ENCODE measurements at regions not wholly inside any gene's neighbourhood (a gene's known extent, or its start where the extent isn't known, plus 50 kb on each side); places are given as distances from the start of the nearest gene placed in this dataset.
"Not testable (repeated sequence)": the region's sequence is repeated elsewhere in the genome, so short reads cannot be mapped to it uniquely, and the experiment has no call there.

GRCh38 chr3:177860184-177860583 is 662.9 kb upstream of the TBL1XR1 start:
- Histone ChIP-seq H4K20me1 (ENCODE audit: control insufficient read depth, insufficient read depth, low read depth, low read length) (no peaks in the 10 kb centered on the region), H3K79me2 (ENCODE audit: control insufficient read depth, low read length) (no peaks in the 10 kb centered on the region), H3F3A (ENCODE audit: control insufficient read depth, insufficient read depth) (no peaks in the 10 kb centered on the region), H3K4me3 (ENCODE audit: low read length) (no peak overlapping the region), H3K36me3 (ENCODE audit: control insufficient read depth, low read length) (no peaks in the 10 kb centered on the region), H3K9me3 (ENCODE audit: control insufficient read depth, insufficient read depth, low read length) (peaks cover 4% of the 10 kb centered on the region; the same call in 1 of the 2 replicates), H3K9me2 (replicated peaks; ENCODE audit: control insufficient read depth, low read length) (no peaks in the 10 kb centered on the region), H3K27me3 (ENCODE audit: control insufficient read depth, low read length) (no peaks in the 10 kb centered on the region), H3K4me1 (ENCODE audit: control insufficient read depth, low read length) (no peaks in the 10 kb centered on the region), H3K27ac (ENCODE audit: low read depth, low read length) (no peak overlapping the region), H3K4me2 (ENCODE audit: low read length) (no peak overlapping the region)
- no peak for TF ChIP-seq EZH2phosphoT487 (IDR thresholded peaks at IDR 0.05; ENCODE audit: borderline replicate concordance, low read length)
- TF ChIP-seq CTCF (IDR thresholded peaks at IDR 0.05; ENCODE audit: low read depth, low read length, poor library complexity, severe bottlenecking) = no peak

- TF ChIP-seq EZH2phosphoT487 (IDR thresholded peaks at IDR 0.05; ENCODE audit: borderline replicate concordance, low read length) (no peak), CTCF (IDR thresholded peaks at IDR 0.05; ENCODE audit: low read depth, low read length, poor library complexity, severe bottlenecking) (no peak)
- Histone ChIP-seq H3K9me2 (replicated peaks; ENCODE audit: control insufficient read depth, low read length) (no peaks in the 10 kb centered on the region), H3K27me3 (ENCODE audit: control insufficient read depth, low read length) (no peaks in the 10 kb centered on the region), H3K4me3 (ENCODE audit: low read length) (no peak overlapping the region), H3F3A (ENCODE audit: control insufficient read depth, insufficient read depth) (no peaks in the 10 kb centered on the region), H3K27ac (ENCODE audit: low read depth, low read length) (no peak overlapping the region), H3K4me2 (ENCODE audit: low read length) (no peak overlapping the region), H4K20me1 (ENCODE audit: control insufficient read depth, insufficient read depth, low read depth, low read length) (no peaks in the 10 kb centered on the region), H3K9me3 (ENCODE audit: control insufficient read depth, insufficient read depth, low read length) (peaks cover 4% of the 10 kb centered on the region; the same call in 1 of the 2 replicates), H3K79me2 (ENCODE audit: control insufficient read depth, low read length) (no peaks in the 10 kb centered on the region), H3K4me1 (ENCODE audit: control insufficient read depth, low read length) (no peaks in the 10 kb centered on the region), H3K36me3 (ENCODE audit: control insufficient read depth, low read length) (no peaks in the 10 kb centered on the region)
Observed at GRCh38 chr3:177862962-177863491, 665.7 kb upstream of the TBL1XR1 start.

GRCh38 chr3:177871267-177871666 is 665.0 kb upstream of the KCNMB2 start:
- not testable (repeated sequence) for H3K9me3 ChIP-seq (ENCODE audit: control insufficient read depth, insufficient read depth, low read length); H3K4me1 ChIP-seq (ENCODE audit: control insufficient read depth, low read length); H3K27me3 ChIP-seq (ENCODE audit: control insufficient read depth, low read length); H4K20me1 ChIP-seq (ENCODE audit: control insufficient read depth, insufficient read depth, low read depth, low read length); H3K4me3 ChIP-seq (ENCODE audit: low read length); H3K27ac ChIP-seq (ENCODE audit: low read depth, low read length); H3F3A ChIP-seq (ENCODE audit: control insufficient read depth, insufficient read depth); H3K36me3 ChIP-seq (ENCODE audit: control insufficient read depth, low read length); H3K79me2 ChIP-seq (ENCODE audit: control insufficient read depth, low read length); H3K4me2 ChIP-seq (ENCODE audit: low read length); H3K9me2 ChIP-seq (replicated peaks; ENCODE audit: control insufficient read depth, low read length)

GRCh38 chr3:177878192-177878591 is 658.0 kb upstream of the KCNMB2 start:
- Histone ChIP-seq H3K4me2 (ENCODE audit: low read length) (no peak overlapping the region), H3K27ac (ENCODE audit: low read depth, low read length) (no peak overlapping the region), H3K4me3 (ENCODE audit: low read length) (no peak overlapping the region), H3K4me1 (ENCODE audit: control insufficient read depth, low read length) (no peaks in the 10 kb centered on the region), H3K36me3 (ENCODE audit: control insufficient read depth, low read length) (no peaks in the 10 kb centered on the region), H4K20me1 (ENCODE audit: control insufficient read depth, insufficient read depth, low read depth, low read length) (no peaks in the 10 kb centered on the region), H3F3A (ENCODE audit: control insufficient read depth, insufficient read depth) (no peaks in the 10 kb centered on the region), H3K9me3 (ENCODE audit: control insufficient read depth, insufficient read depth, low read length) (no peaks in the 10 kb centered on the region), H3K79me2 (ENCODE audit: control insufficient read depth, low read length) (no peaks in the 10 kb centered on the region), H3K27me3 (ENCODE audit: control insufficient read depth, low read length) (no peaks in the 10 kb centered on the region), H3K9me2 (replicated peaks; ENCODE audit: control insufficient read depth, low read length) (no peaks in the 10 kb centered on the region)
- TF ChIP-seq CTCF (IDR thresholded peaks at IDR 0.05; ENCODE audit: low read depth, low read length, poor library complexity, severe bottlenecking) (no peak), EZH2phosphoT487 (IDR thresholded peaks at IDR 0.05; ENCODE audit: borderline replicate concordance, low read length) (no peak)
